ENCODE measurements at regions not wholly inside any gene's neighbourhood (a gene's known extent, or its start where the extent isn't known, plus 50 kb on each side); places are given as distances from the start of the nearest gene placed in this dataset.

DNA sequence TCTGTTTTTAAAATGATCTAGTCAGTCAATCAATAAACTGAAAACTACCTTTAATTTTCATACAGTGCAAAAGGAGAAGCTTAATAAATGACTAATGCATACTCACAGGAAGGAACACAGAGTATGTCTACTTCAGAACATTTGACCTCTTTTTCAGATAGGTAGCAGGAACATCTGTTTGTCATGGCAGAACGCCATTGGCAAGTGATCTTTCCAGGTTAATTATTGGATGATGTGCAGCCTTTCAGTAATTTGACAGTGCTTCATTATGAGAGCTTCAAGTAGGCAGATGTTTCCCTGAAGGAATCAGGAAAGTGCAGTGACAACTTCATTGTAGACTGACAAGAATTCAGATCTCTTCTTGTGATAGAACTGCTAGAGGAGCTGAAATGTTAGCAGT, 325.0 kb downstream of the OTOL1 start:
- no peaks in the 10 kb centered on the region for H3K4me1 ChIP-seq
- no peak overlapping the region for H2AFZ ChIP-seq
- TF ChIP-seq, protein P1, sequence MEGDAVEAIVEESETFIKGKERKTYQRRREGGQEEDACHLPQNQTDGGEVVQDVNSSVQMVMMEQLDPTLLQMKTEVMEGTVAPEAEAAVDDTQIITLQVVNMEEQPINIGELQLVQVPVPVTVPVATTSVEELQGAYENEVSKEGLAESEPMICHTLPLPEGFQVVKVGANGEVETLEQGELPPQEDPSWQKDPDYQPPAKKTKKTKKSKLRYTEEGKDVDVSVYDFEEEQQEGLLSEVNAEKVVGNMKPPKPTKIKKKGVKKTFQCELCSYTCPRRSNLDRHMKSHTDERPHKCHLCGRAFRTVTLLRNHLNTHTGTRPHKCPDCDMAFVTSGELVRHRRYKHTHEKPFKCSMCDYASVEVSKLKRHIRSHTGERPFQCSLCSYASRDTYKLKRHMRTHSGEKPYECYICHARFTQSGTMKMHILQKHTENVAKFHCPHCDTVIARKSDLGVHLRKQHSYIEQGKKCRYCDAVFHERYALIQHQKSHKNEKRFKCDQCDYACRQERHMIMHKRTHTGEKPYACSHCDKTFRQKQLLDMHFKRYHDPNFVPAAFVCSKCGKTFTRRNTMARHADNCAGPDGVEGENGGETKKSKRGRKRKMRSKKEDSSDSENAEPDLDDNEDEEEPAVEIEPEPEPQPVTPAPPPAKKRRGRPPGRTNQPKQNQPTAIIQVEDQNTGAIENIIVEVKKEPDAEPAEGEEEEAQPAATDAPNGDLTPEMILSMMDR (IDR thresholded peaks at IDR 0.05): no peak

DNA sequence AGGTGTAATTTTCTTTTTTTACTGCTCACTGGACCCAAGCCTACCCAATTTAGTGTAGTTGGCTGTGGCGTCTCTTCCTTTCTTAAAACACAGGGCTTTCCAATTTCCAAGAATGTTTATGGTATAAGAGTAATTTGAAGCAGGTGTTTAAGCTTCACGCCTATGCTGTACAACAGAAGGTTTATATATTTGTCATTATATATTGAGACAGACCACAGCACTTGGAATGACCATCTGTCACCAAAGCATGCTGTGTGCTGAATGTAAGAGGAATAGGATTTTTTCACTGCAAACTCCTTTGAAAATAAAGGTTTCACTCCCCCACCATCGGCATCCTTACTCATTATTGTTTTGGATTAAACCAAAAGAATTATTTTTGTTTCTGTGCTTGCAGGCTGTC, 325.7 kb downstream of the OTOL1 start:
- Histone ChIP-seq H3K36me3 (ENCODE audit: control insufficient read depth, insufficient read depth, low read length) (no peaks in the 10 kb centered on the region), H3K4me2 (ENCODE audit: low read length) (no peak overlapping the region), H3K4me1 (no peaks in the 10 kb centered on the region), H3K79me2 (no peaks in the 10 kb centered on the region), H3K9ac (no peak overlapping the region), H3K27me3 (ENCODE audit: control insufficient read depth, insufficient read depth, low read length) (no peaks in the 10 kb centered on the region), H3K27ac (no peak overlapping the region), H3K9me3 (ENCODE audit: control insufficient read depth, low read length) (no peaks in the 10 kb centered on the region), H3K4me3 (ENCODE audit: low read depth, low read length) (no peak overlapping the region), H2AFZ (no peak overlapping the region)
- TF ChIP-seq, protein P1 (IDR thresholded peaks at IDR 0.05): no peak

More for the DNA sequence above, 325.0 kb downstream of the OTOL1 start:
- no peak overlapping the region for H3K9ac ChIP-seq
- H3K36me3 ChIP-seq (ENCODE audit: control insufficient read depth, insufficient read depth, low read length): no peaks in the 10 kb centered on the region
- H3K79me2 ChIP-seq: no peaks in the 10 kb centered on the region
- no peak overlapping the region for H3K4me2 ChIP-seq (ENCODE audit: low read length)
- no peak overlapping the region for H3K27ac ChIP-seq
- no peaks in the 10 kb centered on the region for H3K27me3 ChIP-seq (ENCODE audit: control insufficient read depth, insufficient read depth, low read length)
- H3K9me3 ChIP-seq (ENCODE audit: control insufficient read depth, low read length): no peaks in the 10 kb centered on the region
- H3K4me3 ChIP-seq (ENCODE audit: low read depth, low read length): no peak overlapping the region

DNA sequence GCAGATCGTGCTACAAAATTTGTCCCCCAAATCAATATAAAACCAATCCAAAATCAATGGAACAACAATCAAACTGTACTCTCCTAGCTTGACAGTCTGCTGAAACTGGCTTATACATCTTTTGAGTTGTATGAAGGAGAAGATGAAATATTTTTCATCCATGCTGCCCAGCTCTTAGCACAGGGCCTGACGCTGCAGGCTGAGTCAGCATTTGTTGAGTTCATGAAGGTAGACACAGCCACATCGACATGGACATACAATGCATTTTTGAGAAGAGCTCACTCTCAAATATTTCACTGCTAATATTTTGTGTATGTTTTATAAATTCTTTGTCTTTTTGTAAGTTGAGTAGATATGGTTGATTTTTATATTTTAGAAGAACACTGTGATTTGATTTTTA, 327.3 kb downstream of the OTOL1 start:
- no peak overlapping the region for H3K4me2 ChIP-seq (ENCODE audit: low read length)
- H3K4me1 ChIP-seq: no peaks in the 10 kb centered on the region
- no peaks in the 10 kb centered on the region for H3K27me3 ChIP-seq (ENCODE audit: control insufficient read depth, insufficient read depth, low read length)
- H3K27ac ChIP-seq: no peak overlapping the region
- H3K79me2 ChIP-seq: no peaks in the 10 kb centered on the region
- H2AFZ ChIP-seq: no peak overlapping the region
- H3K9me3 ChIP-seq (ENCODE audit: control insufficient read depth, low read length): no peaks in the 10 kb centered on the region
- no peak overlapping the region for H3K9ac ChIP-seq
- H3K4me3 ChIP-seq (ENCODE audit: low read depth, low read length): no peak overlapping the region
- H3K36me3 ChIP-seq (ENCODE audit: control insufficient read depth, insufficient read depth, low read length): no peaks in the 10 kb centered on the region
- TF ChIP-seq, protein P1 (IDR thresholded peaks at IDR 0.05): no peak

DNA sequence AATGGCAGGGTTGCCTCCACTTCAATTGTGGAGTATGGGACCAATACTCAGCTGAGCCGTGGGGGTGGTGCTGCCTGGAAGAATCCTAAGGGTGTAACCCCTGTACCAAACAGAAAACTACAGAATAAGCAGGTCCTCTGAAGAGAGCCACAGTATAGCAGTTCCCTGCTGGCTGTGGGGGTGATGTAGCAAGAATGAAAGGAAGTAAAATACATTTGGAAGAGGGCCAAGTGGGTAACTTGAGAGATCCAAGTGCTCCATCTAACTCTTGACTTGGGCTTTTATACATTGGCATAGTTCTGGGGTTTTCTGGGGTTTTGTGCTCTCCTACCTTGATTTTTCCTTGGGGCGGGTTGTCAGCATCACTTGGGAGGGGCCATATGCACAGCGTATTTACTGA, 341.4 kb downstream of the OTOL1 start:
- no peaks in the 10 kb centered on the region for H3K79me2 ChIP-seq
- H3K9me3 ChIP-seq (ENCODE audit: control insufficient read depth, low read length): no peaks in the 10 kb centered on the region
- no peak overlapping the region for H3K9ac ChIP-seq
- H2AFZ ChIP-seq: no peak overlapping the region
- no peak overlapping the region for H3K4me2 ChIP-seq (ENCODE audit: low read length)
- H3K36me3 ChIP-seq (ENCODE audit: control insufficient read depth, insufficient read depth, low read length): no peaks in the 10 kb centered on the region
- no peak overlapping the region for H3K27ac ChIP-seq
- H3K4me3 ChIP-seq (ENCODE audit: low read depth, low read length): no peak overlapping the region
- H3K27me3 ChIP-seq (ENCODE audit: control insufficient read depth, insufficient read depth, low read length): no peaks in the 10 kb centered on the region
- H3K4me1 ChIP-seq: no peaks in the 10 kb centered on the region
- TF ChIP-seq, protein P1 (IDR thresholded peaks at IDR 0.05): no peak

DNA sequence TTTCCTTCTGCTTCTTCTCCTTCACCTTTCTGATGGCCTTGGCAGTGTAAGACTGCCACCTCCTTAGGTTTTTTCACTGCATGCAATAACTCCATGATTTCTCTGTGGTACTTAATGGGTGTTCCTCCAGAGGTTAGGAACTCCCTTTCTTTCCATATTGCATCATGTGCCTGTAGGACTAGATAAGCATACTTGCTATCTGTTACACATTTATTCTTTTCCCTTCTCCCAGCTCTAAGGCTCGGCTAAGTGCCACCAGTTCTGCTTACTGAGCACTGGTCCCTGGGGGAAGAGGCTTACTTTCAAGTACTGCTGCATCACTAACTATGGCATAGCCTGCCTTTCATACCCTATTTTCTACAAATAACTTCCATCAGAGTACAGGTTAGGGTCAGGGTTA, 351.8 kb downstream of the OTOL1 start:
- no peaks in the 10 kb centered on the region for H3K79me2 ChIP-seq
- H3K27ac ChIP-seq: no peak overlapping the region
- TF ChIP-seq, protein P1 (IDR thresholded peaks at IDR 0.05): no peak

More for the DNA sequence above, 351.8 kb downstream of the OTOL1 start:
- Histone ChIP-seq H2AFZ (no peak overlapping the region), H3K4me2 (ENCODE audit: low read length) (no peak overlapping the region), H3K9me3 (ENCODE audit: control insufficient read depth, low read length) (no peaks in the 10 kb centered on the region), H3K4me1 (no peaks in the 10 kb centered on the region), H3K9ac (no peak overlapping the region), H3K36me3 (ENCODE audit: control insufficient read depth, insufficient read depth, low read length) (no peaks in the 10 kb centered on the region), H3K4me3 (ENCODE audit: low read depth, low read length) (no peak overlapping the region), H3K27me3 (ENCODE audit: control insufficient read depth, insufficient read depth, low read length) (no peaks in the 10 kb centered on the region)

Data from parathyroid adenoma (tissue), 2 donors.